Stimulated activated CD4-positive, alpha-beta T cell treated with anti-CD3 and anti-CD28 coated beads, Interleukin-15, amount 100 ng/mL, for 1 hour (primary cell): ENCODE measurements at regions not wholly inside any gene's neighbourhood (a gene's known extent, or its start where the extent isn't known, plus 50 kb on each side); places are given as distances from the start of the nearest gene placed in this dataset.
"Not testable (repeated sequence)": the region's sequence is repeated elsewhere in the genome, so short reads cannot be mapped to it uniquely, and the experiment has no call there.

ENCODE experiments used
- DNase-seq, 2 donors: peaks; one replicate each; pipeline ENCODE4 v3.0.0-alpha.2; 2020; ENCODE audit warnings: low read depth in 1 of 2, low spot score in 1 of 2

- DNase-seq = no peak
Observed at GRCh38 chr10:64103750-64104470, 582.7 kb downstream of the REEP3 start.

- DNase-seq = no peak
Observed at GRCh38 chr10:64109926-64110495, 588.8 kb downstream of the REEP3 start.

GRCh38 chr10:64112701-64113355, 591.6 kb downstream of the REEP3 start:
- no peak for DNase-seq

- DNase-seq = no peak
Observed at GRCh38 chr10:64113375-64113774, 592.2 kb downstream of the REEP3 start.

GRCh38 chr10:64113792-64114191, 592.6 kb downstream of the REEP3 start:
- no peak for DNase-seq

- DNase-seq = no peak
Observed at GRCh38 chr10:64115471-64115870, 594.3 kb downstream of the REEP3 start.

- DNase-seq = no peak
Observed at GRCh38 chr10:64115908-64116643, 594.9 kb downstream of the REEP3 start.

- DNase-seq = no peak
Observed at GRCh38 chr10:64116707-64117106, 595.5 kb downstream of the REEP3 start.

GRCh38 chr10:64118736-64119135, 597.5 kb downstream of the REEP3 start:
- no peak for DNase-seq

- not testable (repeated sequence) for DNase-seq
Observed at GRCh38 chr10:64120301-64120980, 599.2 kb downstream of the REEP3 start.

GRCh38 chr10:64130152-64130551, 609.0 kb downstream of the REEP3 start:
- no peak for DNase-seq

GRCh38 chr10:64134676-64135075, 613.5 kb downstream of the REEP3 start:
- no peak for DNase-seq

- no peak for DNase-seq
Observed at GRCh38 chr10:64142395-64142794, 621.2 kb downstream of the REEP3 start.

- DNase-seq = no peak
Observed at GRCh38 chr10:64148607-64149006, 627.4 kb downstream of the REEP3 start.

GRCh38 chr10:64156166-64156565, 635.0 kb downstream of the REEP3 start:
- no peak for DNase-seq

- DNase-seq = no peak
Observed at GRCh38 chr10:64158551-64158950, 637.4 kb downstream of the REEP3 start.

- DNase-seq = no peak
Observed at GRCh38 chr10:64159910-64160872, 639.0 kb downstream of the REEP3 start.

GRCh38 chr10:64170791-64171190, 649.6 kb downstream of the REEP3 start:
- no peak for DNase-seq

- DNase-seq = no peak
Observed at GRCh38 chr10:64173826-64174225, 652.6 kb downstream of the REEP3 start.

- DNase-seq = no peak
Observed at GRCh38 chr10:64174666-64175255, 653.6 kb downstream of the REEP3 start.
